IMR-90 (cell line): ENCODE measurements at regions not wholly inside any gene's neighbourhood (a gene's known extent, or its start where the extent isn't known, plus 50 kb on each side); places are given as distances from the start of the nearest gene placed in this dataset.
A peak's percentile ranks its signal among the peaks of the same experiment; 100 is the strongest.

ENCODE experiments used
- ATAC-seq: fragments of 200-7000 bp; cut with Tn5 transposase; 2 replicates; pipeline ENCODE4 v1.9.1; 2020; ENCODE audit warnings: low read depth, mild to moderate bottlenecking, moderate library complexity
- BruUV-seq: library from RNA; stranded (reverse); fragments of 400-500 nt; replicated peaks from 2 replicates; lab custom pipeline; 2021; lab: Mats Ljungman, UMichigan
- CTCF ChIA-PET: fragments of 300-600 bp; formaldehyde crosslinking; extraction: SDS; loops from one replicate; lab custom pipeline; 2021; ENCODE audit warnings: antibody characterized with exemption; lab: Yijun Ruan, JAX
- POLR2A ChIA-PET: fragments of 300-600 bp; sonication (Branson Sonifier 250); formaldehyde crosslinking; loops from one replicate; lab custom pipeline; 2022; ENCODE audit warnings: antibody characterized with exemption; ENCODE audit not compliant: unreplicated experiment; lab: Charles Lee
- DNase-seq: peaks from one replicate; pipeline ENCODE4 v3.0.0; 2013
- H2AFZ ChIP-seq: replicated peaks from 2 replicates; pipeline ENCODE3; 2013; ENCODE audit warnings: low read length, mild to moderate bottlenecking; ENCODE audit not compliant: poor library complexity
- H2AK5ac ChIP-seq: 2 replicates; pipeline ENCODE4 v1.6.1; 2013; ENCODE audit warnings: low read depth, low read length, inconsistent platforms
- H2AK9ac ChIP-seq: replicated peaks from 2 replicates; pipeline ENCODE3; 2013; ENCODE audit warnings: mild to moderate bottlenecking, low read depth, low read length, moderate library complexity; ENCODE audit not compliant: poor library complexity
- H2BK120ac ChIP-seq: 2 replicates; pipeline ENCODE4 v1.6.1; 2013; ENCODE audit warnings: low read depth, low read length, inconsistent platforms
- H2BK15ac ChIP-seq: 3 replicates; pipeline ENCODE4 v1.6.1; 2013; ENCODE audit warnings: low read depth, low read length, inconsistent platforms
- H2BK20ac ChIP-seq: 2 replicates; pipeline ENCODE4 v1.6.1; 2013; ENCODE audit warnings: low read depth, mild to moderate bottlenecking, inconsistent platforms, low read length, moderate library complexity
- H2BK5ac ChIP-seq: 2 replicates; pipeline ENCODE4 v1.6.1; 2013; ENCODE audit warnings: mild to moderate bottlenecking, low read depth, low read length, inconsistent platforms; ENCODE audit not compliant: poor library complexity, severe bottlenecking
- H3K14ac ChIP-seq: replicated peaks from 2 replicates; pipeline ENCODE4 v1.6.1; 2013; ENCODE audit warnings: low read depth, low read length, inconsistent platforms
- H3K18ac ChIP-seq: 2 replicates; pipeline ENCODE4 v1.6.1; 2013; ENCODE audit warnings: low read depth, low read length, control low read depth
- H3K23ac ChIP-seq: 2 replicates; pipeline ENCODE4 v1.6.1; 2013; ENCODE audit warnings: low read depth, low read length, inconsistent platforms
- H3K27ac ChIP-seq: 2 replicates; pipeline ENCODE4 v1.5.1; 2013; ENCODE audit warnings: mild to moderate bottlenecking, control low read depth, low read length; ENCODE audit not compliant: insufficient read depth
- H3K27me3 ChIP-seq: 2 replicates; pipeline ENCODE4 v1.6.1; 2013; ENCODE audit warnings: low read length; ENCODE audit not compliant: control insufficient read depth, insufficient read depth
- H3K36me3 ChIP-seq: 2 replicates; pipeline ENCODE4 v1.6.1; 2013; ENCODE audit warnings: low read length, mixed read lengths; ENCODE audit not compliant: control insufficient read depth, insufficient read depth
- H3K4ac ChIP-seq: 2 replicates; pipeline ENCODE4 v1.6.1; 2013; ENCODE audit warnings: low read depth, low read length, inconsistent platforms
- H3K4me1 ChIP-seq: 2 replicates; pipeline ENCODE4 v1.6.1; 2013; ENCODE audit warnings: low read length, mixed read lengths; ENCODE audit not compliant: control insufficient read depth, insufficient read depth
- H3K4me2 ChIP-seq: 2 replicates; pipeline ENCODE4 v1.6.1; 2013; ENCODE audit warnings: low read depth, mild to moderate bottlenecking, control low read depth, low read length, moderate library complexity
- H3K4me3 ChIP-seq: 2 replicates; pipeline ENCODE4 v1.5.1; 2013; ENCODE audit warnings: low read depth, mild to moderate bottlenecking, control low read depth, low read length, moderate library complexity; ENCODE audit not compliant: insufficient read depth
- H3K56ac ChIP-seq: 2 replicates; pipeline ENCODE4 v1.6.1; 2013; ENCODE audit warnings: low read length, inconsistent platforms; ENCODE audit not compliant: insufficient read depth; ENCODE audit errors: extremely low read depth
- H3K79me1 ChIP-seq, 2 experiments: 2 replicates each; pipeline ENCODE4 v1.6.1; 2013; ENCODE audit warnings: low read length in 2 of 2, inconsistent platforms in 1 of 2, low read depth in 1 of 2
- H3K9ac ChIP-seq: 2 replicates; pipeline ENCODE4 v1.6.1; 2013; ENCODE audit warnings: low read depth, low read length, control low read depth
- H3K9me1 ChIP-seq: 2 replicates; pipeline ENCODE4 v1.6.1; 2013; ENCODE audit warnings: low read length, inconsistent platforms; ENCODE audit not compliant: insufficient read depth
- H3K9me3 ChIP-seq: 2 replicates; pipeline ENCODE4 v1.6.1; 2013; ENCODE audit warnings: low read length; ENCODE audit not compliant: control insufficient read depth, insufficient read depth
- H4K20me1 ChIP-seq: 2 replicates; pipeline ENCODE4 v1.6.1; 2013; ENCODE audit warnings: low read length, inconsistent platforms; ENCODE audit not compliant: insufficient read depth
- H4K5ac ChIP-seq: 2 replicates; pipeline ENCODE4 v1.6.1; 2013; ENCODE audit warnings: mild to moderate bottlenecking, low read depth, low read length, control low read depth
- H4K8ac ChIP-seq, 2 experiments: 2 replicates each; pipeline ENCODE4 v1.6.1; 2013; ENCODE audit warnings: low read depth in 2 of 2, low read length in 2 of 2, control low read depth in 1 of 2, inconsistent platforms in 1 of 2
- H4K91ac ChIP-seq: 2 replicates; pipeline ENCODE4 v1.6.1; 2013; ENCODE audit warnings: low read depth, low read length, inconsistent platforms; ENCODE audit not compliant: insufficient read depth
- BHLHE40 ChIP-seq: fragments of 150-350 bp; IDR thresholded peaks from 2 replicates; pipeline ENCODE4 v1.6.1; 2016; ENCODE audit warnings: mild to moderate bottlenecking, low read depth, low read length
- CEBPB ChIP-seq: IDR thresholded peaks from 2 replicates; pipeline ENCODE4 v1.6.1; 2012; ENCODE audit warnings: low read depth, low read length, improper control_type of control experiment
- CHD1 ChIP-seq: IDR thresholded peaks from 2 replicates; pipeline ENCODE4 v1.6.1; 2012; ENCODE audit warnings: low read depth, low read length, improper control_type of control experiment
- CTCF ChIP-seq: conservative IDR thresholded peaks from 2 replicates; pipeline ENCODE4 v1.5.1; 2012; ENCODE audit warnings: mild to moderate bottlenecking, low read depth, low read length, improper control_type of control experiment
- FOS ChIP-seq: fragments of 150-350 bp; IDR thresholded peaks from 2 replicates; pipeline ENCODE4 v1.6.1; 2016; ENCODE audit warnings: low read depth, low read length
- MAFK ChIP-seq: IDR thresholded peaks from 2 replicates; pipeline ENCODE4 v1.6.1; 2012; ENCODE audit warnings: low read depth, low read length, improper control_type of control experiment
- MAZ ChIP-seq: IDR thresholded peaks from 2 replicates; pipeline ENCODE4 v1.6.1; 2012; ENCODE audit warnings: low read depth, mild to moderate bottlenecking, low read length, improper control_type of control experiment, moderate library complexity, borderline replicate concordance
- MXI1 ChIP-seq: IDR thresholded peaks from 2 replicates; pipeline ENCODE4 v1.6.1; 2012; ENCODE audit warnings: low read depth, mild to moderate bottlenecking, low read length, moderate library complexity, borderline replicate concordance
- NFE2L2 ChIP-seq: fragments of 150-350 bp; IDR thresholded peaks from 2 replicates; pipeline ENCODE4 v1.6.1; 2016; ENCODE audit warnings: low read depth, mild to moderate bottlenecking, low read length
- POLR2A ChIP-seq: IDR thresholded peaks from 2 replicates; pipeline ENCODE4 v1.6.1; 2012; ENCODE audit warnings: mild to moderate bottlenecking, low read depth, low read length
- RFX5 ChIP-seq: IDR thresholded peaks from 2 replicates; pipeline ENCODE4 v1.8.0; 2012; ENCODE audit warnings: low read depth, mild to moderate bottlenecking, low read length, moderate library complexity
- SMC3 ChIP-seq: fragments of 150-350 bp; IDR thresholded peaks from 2 replicates; pipeline ENCODE4 v1.6.1; 2016; ENCODE audit warnings: low read depth, mild to moderate bottlenecking, antibody characterized with exemption, low read length, moderate library complexity
- USF2 ChIP-seq: fragments of 150-350 bp; IDR thresholded peaks from 2 replicates; pipeline ENCODE4 v1.6.1; 2017; ENCODE audit warnings: mild to moderate bottlenecking, antibody characterized with exemption, low read length, low read depth
- WGBS, 2 experiments: methylation state at CpG; one replicate each; pipeline versions ENCODE4 v1.1.5 to v1.1.7; 2013; ENCODE audit warnings: missing lambda C conversion rate in 2 of 2; ENCODE audit not compliant: insufficient read length in 1 of 2; ENCODE audit errors: extremely low coverage in 2 of 2; 5-methylcytosine and 5-hydroxymethylcytosine counted together
- dilution Hi-C: fragments of 300-500 bp; cut with HindIII; formaldehyde crosslinking; loops from one replicate; pipeline ENCODE4 v1.14.3; 2018; ENCODE audit warnings: low sequenced_read_pairs; ENCODE audit not compliant: unreplicated experiment
- in situ Hi-C: fragments of 300-500 bp; cut with MboI; formaldehyde crosslinking; loops from 3 replicates; pipeline ENCODE4 v1.14.3; 2019; ENCODE audit warnings: low sequenced_read_pairs, inconsistent platforms, mixed read lengths
- intact Hi-C: fragments of 100-400 bp; cut with micrococcal nuclease; formaldehyde crosslinking; loops from 2 replicates; pipeline ENCODE4 v1.10.0; 2022
- TF ChIP-seq, protein P1 (sequence below): fragments of 150-350 bp; IDR thresholded peaks from 2 replicates; pipeline ENCODE4 v1.6.1; 2016; ENCODE audit warnings: low read depth, mild to moderate bottlenecking, low read length, moderate library complexity, borderline replicate concordance

GRCh38 chr6:139973669-139974344, 599.4 kb upstream of the CITED2 start:
- peak overlapping the region; percentile 90 for H3K4me2 ChIP-seq
- peak overlapping the region; percentile 85 for H4K5ac ChIP-seq
- ChIA-PET POLR2A (interaction anchor here (1.0 kb wide), 1 partner anchor 604 kb away, joined by 3 read pairs; no protein-coding TSS in a partner anchor), CTCF (interaction anchor here (0.5 kb wide), 1 partner anchor 267 kb away, joined by 3 read pairs; no protein-coding TSS in a partner anchor)
- peak; percentile 92 for DNase-seq
- H3K4me3 ChIP-seq, result no peak overlapping the region
- peak overlapping the region; percentile 93 for H3K18ac ChIP-seq
- no peaks in the 10 kb centered on the region for H3K9me3 ChIP-seq
- peak overlapping the region; percentile 80 for H3K56ac ChIP-seq
- H3K14ac ChIP-seq, result no peak overlapping the region
- H3K79me1 ChIP-seq, result no peaks in the 10 kb centered on the region
- peak overlapping the region; percentile 69 for H4K91ac ChIP-seq
- H2BK15ac ChIP-seq, result no peak overlapping the region
- intact Hi-C loops (loop anchor here (5.0 to 10.0 kb wide), 2 partner anchors 89 to 377 kb away; no protein-coding TSS in a partner anchor), in situ Hi-C loops (no loop called here), dilution Hi-C loops (no loop called here)
- ATAC-seq, result peak; percentile 82
- H4K20me1 ChIP-seq, result no peaks in the 10 kb centered on the region
- peak overlapping the region; percentile 95 for H2BK120ac ChIP-seq
- H3K4ac ChIP-seq, result peak overlapping the region; percentile 75; the same call in 1 of the 2 replicates
- peak overlapping the region; percentile 36; the same call in 1 of the 2 replicates for H3K23ac ChIP-seq
- H3K4me1 ChIP-seq, result peaks cover 12% of the 10 kb centered on the region
- H4K8ac ChIP-seq, result peak overlapping the region in 1 of 2 experiments; percentile 60; a peak in 2 of 4 replicates
- H3K9ac ChIP-seq, result peak overlapping the region; percentile 47; the same call in 1 of the 2 replicates
- H2BK5ac ChIP-seq, result peak overlapping the region; percentile 98
- BruUV-seq, result no TSS peak
- no peak overlapping the region for H2AK5ac ChIP-seq
- H3K36me3 ChIP-seq, result no peaks in the 10 kb centered on the region
- H2BK20ac ChIP-seq, result peak overlapping the region; percentile 76; the same call in 1 of the 2 replicates
- H2AFZ ChIP-seq, result no peak overlapping the region
- H3K27ac ChIP-seq, result peak overlapping the region; percentile 63; the same call in 1 of the 2 replicates
- H3K9me1 ChIP-seq, result no peaks in the 10 kb centered on the region
- H3K27me3 ChIP-seq, result no peaks in the 10 kb centered on the region
- WGBS, 2 experiments, result no CpG with 5 or more reads among the region's 3 CpGs
- H2AK9ac ChIP-seq, result no peak overlapping the region
- TF ChIP-seq BHLHE40 (peak; percentile 52; the same call in 1 of the 2 replicates), CEBPB (peak; percentile 91), MXI1 (0 out of 2 replicates have a peak, but pooled peaks have one; percentile 17), FOS (peak; percentile 57; the same call in 1 of the 2 replicates), SMC3 (no peak), RFX5 (no peak), MAFK (no peak), NFE2L2 (no peak), CHD1 (no peak; the same call in 1 of the 2 replicates), USF2 (no peak), POLR2A (no peak), CTCF (no peak), MAZ (no peak)
- TF ChIP-seq, protein P1, sequence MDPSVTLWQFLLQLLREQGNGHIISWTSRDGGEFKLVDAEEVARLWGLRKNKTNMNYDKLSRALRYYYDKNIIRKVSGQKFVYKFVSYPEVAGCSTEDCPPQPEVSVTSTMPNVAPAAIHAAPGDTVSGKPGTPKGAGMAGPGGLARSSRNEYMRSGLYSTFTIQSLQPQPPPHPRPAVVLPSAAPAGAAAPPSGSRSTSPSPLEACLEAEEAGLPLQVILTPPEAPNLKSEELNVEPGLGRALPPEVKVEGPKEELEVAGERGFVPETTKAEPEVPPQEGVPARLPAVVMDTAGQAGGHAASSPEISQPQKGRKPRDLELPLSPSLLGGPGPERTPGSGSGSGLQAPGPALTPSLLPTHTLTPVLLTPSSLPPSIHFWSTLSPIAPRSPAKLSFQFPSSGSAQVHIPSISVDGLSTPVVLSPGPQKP, result no peak
